22Rv1 (cell line): ENCODE measurements at regions not wholly inside any gene's neighbourhood (a gene's known extent, or its start where the extent isn't known, plus 50 kb on each side); places are given as distances from the start of the nearest gene placed in this dataset.
"Not testable (repeated sequence)": the region's sequence is repeated elsewhere in the genome, so short reads cannot be mapped to it uniquely, and the experiment has no call there.

Experiments used
- CTCF ChIP-seq: fragments of 450-650 bp; IDR thresholded peaks from 2 replicates; pipeline ENCODE4 v1.5.1; 2017; ENCODE audit warnings: mild to moderate bottlenecking
- ZFX ChIP-seq: fragments of 450-650 bp; IDR thresholded peaks from 2 replicates; pipeline ENCODE4 v1.6.1; 2017; ENCODE audit warnings: antibody characterized with exemption, borderline replicate concordance

- TF ChIP-seq CTCF, ZFX: not testable (repeated sequence)
Observed at GRCh38 chr1:143785883-143786282, 185.9 kb downstream of the FAM72C start.
